ENCODE measurements at regions not wholly inside any gene's neighbourhood (a gene's known extent, or its start where the extent isn't known, plus 50 kb on each side); places are given as distances from the start of the nearest gene placed in this dataset.
"Not testable (repeated sequence)": the region's sequence is repeated elsewhere in the genome, so short reads cannot be mapped to it uniquely, and the experiment has no call there.

GRCh38 chr2:123614596-123614995 is 410.5 kb upstream of the CNTNAP5 start:
- H3K4me3 ChIP-seq (ENCODE audit: low read depth, low read length), result no peak overlapping the region
- DNase-seq (ENCODE audit: low read depth), result no peak
- TF ChIP-seq CTCF (conservative IDR thresholded peaks at IDR 0.05; ENCODE audit: low read depth, low read length), result no peak

- not testable (repeated sequence) for DNase-seq (ENCODE audit: low read depth); H3K4me3 ChIP-seq (ENCODE audit: low read depth, low read length)
Observed at GRCh38 chr2:123618642-123619041, 406.4 kb upstream of the CNTNAP5 start.

GRCh38 chr2:123624816-123625215 is 400.3 kb upstream of the CNTNAP5 start:
- no peak for TF ChIP-seq CTCF (conservative IDR thresholded peaks at IDR 0.05; ENCODE audit: low read depth, low read length)
- H3K4me3 ChIP-seq (ENCODE audit: low read depth, low read length), result no peak overlapping the region
- DNase-seq (ENCODE audit: low read depth), result no peak

- TF ChIP-seq CTCF (conservative IDR thresholded peaks at IDR 0.05; ENCODE audit: low read depth, low read length), result no peak
- DNase-seq (ENCODE audit: low read depth), result no peak
Observed at GRCh38 chr2:123636232-123636631, 388.9 kb upstream of the CNTNAP5 start.

GRCh38 chr2:123640685-123641335 is 384.3 kb upstream of the CNTNAP5 start:
- TF ChIP-seq CTCF (conservative IDR thresholded peaks at IDR 0.05; ENCODE audit: low read depth, low read length), result no peak
- no peak overlapping the region for H3K4me3 ChIP-seq (ENCODE audit: low read depth, low read length)
- DNase-seq (ENCODE audit: low read depth), result no peak

More at GRCh38 chr2:123636232-123636631, 388.9 kb upstream of the CNTNAP5 start:
- no peak overlapping the region for H3K4me3 ChIP-seq (ENCODE audit: low read depth, low read length)

- no peak overlapping the region for H3K4me3 ChIP-seq (ENCODE audit: low read depth, low read length)
- TF ChIP-seq CTCF (conservative IDR thresholded peaks at IDR 0.05; ENCODE audit: low read depth, low read length), result no peak
- DNase-seq (ENCODE audit: low read depth), result no peak
Observed at GRCh38 chr2:123644053-123644452, 381.0 kb upstream of the CNTNAP5 start.

GRCh38 chr2:123648016-123648415 is 377.1 kb upstream of the CNTNAP5 start:
- TF ChIP-seq CTCF (conservative IDR thresholded peaks at IDR 0.05; ENCODE audit: low read depth, low read length), result no peak
- no peak overlapping the region for H3K4me3 ChIP-seq (ENCODE audit: low read depth, low read length)
- DNase-seq (ENCODE audit: low read depth), result no peak

Data from choroid plexus epithelial cell (primary cell).